ENCODE measurements at regions not wholly inside any gene's neighbourhood (a gene's known extent, or its start where the extent isn't known, plus 50 kb on each side); places are given as distances from the start of the nearest gene placed in this dataset.

- TF ChIP-seq CTCF (IDR thresholded peaks at IDR 0.05) (no peak), POLR2A (IDR thresholded peaks at IDR 0.05) (no peak), EP300 (IDR thresholded peaks at IDR 0.05) (no peak), POLR2AphosphoS5 (IDR thresholded peaks at IDR 0.05) (no peak)
Observed at GRCh38 chr12:113577464-113578129, 105.9 kb upstream of the LHX5 start.

Data from sigmoid colon (tissue), 4 donors.